Vagina (tissue), 2 donors: ENCODE measurements at regions not wholly inside any gene's neighbourhood (a gene's known extent, or its start where the extent isn't known, plus 50 kb on each side); places are given as distances from the start of the nearest gene placed in this dataset.

Experiments used
- POLR2A ChIP-seq, 2 donors: fragments of 450-650 bp; IDR thresholded peaks; one replicate each; pipeline ENCODE4 v1.6.1; 2017; ENCODE audit warnings: antibody characterized with exemption in 2 of 2, mild to moderate bottlenecking in 2 of 2, moderate library complexity in 2 of 2
- POLR2AphosphoS5 ChIP-seq, 2 donors: sonication (generic); formaldehyde crosslinking; IDR thresholded peaks; one replicate each; pipeline ENCODE4 v1.9.0; 2017; ENCODE audit warnings: antibody characterized with exemption in 2 of 2, mild to moderate bottlenecking in 2 of 2, low read depth in 1 of 2; ENCODE audit not compliant: insufficient read depth in 1 of 2
- TF ChIP-seq, protein P1 (sequence below), 3 experiments: fragments of 450-650 bp in 2 of 3; fragments of 200-600 bp in 1 of 3; sonication (generic) in 1 of 3; IDR thresholded peaks; one replicate each; pipeline ENCODE4 v1.5.1; 2017 to 2019; ENCODE audit warnings: antibody characterized with exemption in 3 of 3, mild to moderate bottlenecking in 2 of 3, moderate library complexity in 2 of 3

DNA sequence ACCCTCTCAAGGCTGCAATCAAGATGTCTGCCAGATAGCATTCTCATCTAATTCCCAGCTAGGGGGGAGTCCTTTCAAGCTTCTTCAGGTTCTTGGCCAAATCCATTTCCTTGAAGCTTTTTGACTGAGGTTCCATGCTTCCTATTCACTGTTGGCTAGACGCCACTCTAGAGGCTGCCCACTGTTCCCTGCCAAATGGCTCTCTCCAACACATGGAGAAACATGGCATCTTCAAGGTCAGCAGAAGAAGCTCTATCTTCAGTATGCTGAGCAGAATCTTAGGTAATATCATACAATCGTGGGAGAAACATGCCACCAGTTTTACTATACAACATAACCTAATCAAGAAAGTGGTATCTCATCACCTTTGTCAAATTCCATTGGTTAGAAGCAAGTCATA, 1985.1 kb upstream of the CELF4 start:
- TF ChIP-seq POLR2A (IDR thresholded peaks at IDR 0.05) (no peak), POLR2AphosphoS5 (IDR thresholded peaks at IDR 0.05; ENCODE audit: insufficient read depth in 1 of 2, low read depth in 1 of 2) (no peak)
- TF ChIP-seq, protein P1, sequence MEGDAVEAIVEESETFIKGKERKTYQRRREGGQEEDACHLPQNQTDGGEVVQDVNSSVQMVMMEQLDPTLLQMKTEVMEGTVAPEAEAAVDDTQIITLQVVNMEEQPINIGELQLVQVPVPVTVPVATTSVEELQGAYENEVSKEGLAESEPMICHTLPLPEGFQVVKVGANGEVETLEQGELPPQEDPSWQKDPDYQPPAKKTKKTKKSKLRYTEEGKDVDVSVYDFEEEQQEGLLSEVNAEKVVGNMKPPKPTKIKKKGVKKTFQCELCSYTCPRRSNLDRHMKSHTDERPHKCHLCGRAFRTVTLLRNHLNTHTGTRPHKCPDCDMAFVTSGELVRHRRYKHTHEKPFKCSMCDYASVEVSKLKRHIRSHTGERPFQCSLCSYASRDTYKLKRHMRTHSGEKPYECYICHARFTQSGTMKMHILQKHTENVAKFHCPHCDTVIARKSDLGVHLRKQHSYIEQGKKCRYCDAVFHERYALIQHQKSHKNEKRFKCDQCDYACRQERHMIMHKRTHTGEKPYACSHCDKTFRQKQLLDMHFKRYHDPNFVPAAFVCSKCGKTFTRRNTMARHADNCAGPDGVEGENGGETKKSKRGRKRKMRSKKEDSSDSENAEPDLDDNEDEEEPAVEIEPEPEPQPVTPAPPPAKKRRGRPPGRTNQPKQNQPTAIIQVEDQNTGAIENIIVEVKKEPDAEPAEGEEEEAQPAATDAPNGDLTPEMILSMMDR (IDR thresholded peaks at IDR 0.05): no peak
